ENCODE measurements at regions not wholly inside any gene's neighbourhood (a gene's known extent, or its start where the extent isn't known, plus 50 kb on each side); places are given as distances from the start of the nearest gene placed in this dataset.

DNA sequence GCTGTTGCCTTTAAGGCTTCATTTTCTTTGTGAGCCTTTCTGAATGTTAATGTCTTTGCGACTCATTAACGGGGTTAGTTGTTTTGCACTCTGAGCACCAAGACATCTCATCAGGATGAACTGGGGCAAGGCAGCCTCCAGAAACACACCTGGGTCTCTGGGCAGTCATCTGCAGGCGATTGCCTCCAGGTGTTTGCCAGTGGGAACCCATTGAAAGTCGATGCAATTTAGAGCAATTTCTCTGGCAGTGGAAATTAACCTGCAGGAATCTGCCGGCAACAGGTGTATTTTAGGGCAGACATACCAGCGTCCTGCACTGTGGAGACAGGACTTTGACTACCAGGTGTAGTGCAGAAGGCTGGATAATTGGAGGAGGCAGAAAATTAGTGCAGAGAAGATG is 661.0 kb upstream of the PTBP2 start:
- no peak overlapping the region for H3K4me3 ChIP-seq (ENCODE audit: low read depth, low read length)
- no peak for TF ChIP-seq CTCF (IDR thresholded peaks at IDR 0.05; ENCODE audit: borderline replicate concordance, insufficient read depth, low read depth, low read length)

- no peak overlapping the region for H3K4me3 ChIP-seq (ENCODE audit: low read depth, low read length)
- TF ChIP-seq CTCF (IDR thresholded peaks at IDR 0.05; ENCODE audit: borderline replicate concordance, insufficient read depth, low read depth, low read length): no peak
Observed at GRCh38 chr1:96072021-96072420, 649.6 kb upstream of the PTBP2 start.

GRCh38 chr1:96073100-96073499 is 648.5 kb upstream of the PTBP2 start:
- H3K4me3 ChIP-seq (ENCODE audit: low read depth, low read length): no peak overlapping the region
- no peak for TF ChIP-seq CTCF (IDR thresholded peaks at IDR 0.05; ENCODE audit: borderline replicate concordance, insufficient read depth, low read depth, low read length)

DNA sequence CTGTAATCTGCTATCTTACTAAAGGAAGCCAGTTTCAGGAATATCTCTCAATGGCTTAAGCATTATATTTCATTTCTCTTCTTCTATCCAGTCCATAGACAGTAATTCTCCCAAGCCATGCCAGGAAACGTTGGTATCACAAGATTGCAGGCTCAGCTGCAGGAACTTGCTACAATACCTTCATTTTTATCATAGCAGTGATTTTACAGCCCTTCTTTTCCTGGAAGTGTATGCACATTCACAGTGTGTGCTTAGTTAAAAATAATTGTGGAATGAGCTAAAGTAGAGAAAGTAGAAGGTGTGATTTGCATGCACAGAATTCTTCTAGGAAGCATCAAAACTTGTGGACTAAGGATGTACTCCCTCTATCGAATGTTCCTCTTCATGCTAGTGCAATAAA is 647.2 kb upstream of the PTBP2 start:
- no peak overlapping the region for H3K4me3 ChIP-seq (ENCODE audit: low read depth, low read length)
- no peak for TF ChIP-seq CTCF (IDR thresholded peaks at IDR 0.05; ENCODE audit: borderline replicate concordance, insufficient read depth, low read depth, low read length)

DNA sequence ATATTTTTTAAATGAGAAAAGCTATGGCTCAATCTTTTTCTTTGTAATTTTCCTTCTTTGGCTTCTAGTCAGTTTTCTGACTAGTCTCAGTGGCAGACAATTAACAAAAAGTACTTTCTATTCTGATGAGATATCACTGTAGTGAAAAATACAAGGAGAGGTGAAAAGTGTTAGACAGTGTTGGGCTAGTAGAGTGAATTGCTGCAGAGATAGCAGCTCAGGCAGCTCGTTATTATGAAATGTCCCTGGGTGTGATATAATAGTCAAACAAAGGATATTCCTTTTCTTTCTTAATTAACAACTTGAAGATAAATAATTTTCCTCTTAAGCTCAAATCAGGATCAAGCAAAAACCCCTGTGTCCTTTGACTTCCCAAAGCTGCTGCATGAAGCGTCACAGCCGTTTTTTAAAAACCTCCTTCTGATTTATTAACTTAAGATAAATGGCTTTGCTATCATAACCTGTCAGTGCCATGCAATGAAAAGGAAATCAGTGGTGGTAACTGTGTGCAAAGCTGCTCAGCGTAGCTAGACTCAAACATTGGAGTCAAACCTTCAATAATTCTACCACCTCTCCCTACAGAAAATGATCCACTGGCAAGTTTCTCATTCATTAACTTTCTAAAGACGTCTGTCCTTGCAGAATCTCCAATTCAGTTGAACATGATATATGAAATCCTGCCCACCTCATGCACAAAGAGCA is 646.6 kb upstream of the PTBP2 start:
- H3K4me3 ChIP-seq (ENCODE audit: low read depth, low read length): no peak overlapping the region
- TF ChIP-seq CTCF (IDR thresholded peaks at IDR 0.05; ENCODE audit: borderline replicate concordance, insufficient read depth, low read depth, low read length): no peak

GRCh38 chr1:96075704-96076455 is 645.7 kb upstream of the PTBP2 start:
- TF ChIP-seq CTCF (IDR thresholded peaks at IDR 0.05; ENCODE audit: borderline replicate concordance, insufficient read depth, low read depth, low read length): no peak
- H3K4me3 ChIP-seq (ENCODE audit: low read depth, low read length): no peak overlapping the region

DNA sequence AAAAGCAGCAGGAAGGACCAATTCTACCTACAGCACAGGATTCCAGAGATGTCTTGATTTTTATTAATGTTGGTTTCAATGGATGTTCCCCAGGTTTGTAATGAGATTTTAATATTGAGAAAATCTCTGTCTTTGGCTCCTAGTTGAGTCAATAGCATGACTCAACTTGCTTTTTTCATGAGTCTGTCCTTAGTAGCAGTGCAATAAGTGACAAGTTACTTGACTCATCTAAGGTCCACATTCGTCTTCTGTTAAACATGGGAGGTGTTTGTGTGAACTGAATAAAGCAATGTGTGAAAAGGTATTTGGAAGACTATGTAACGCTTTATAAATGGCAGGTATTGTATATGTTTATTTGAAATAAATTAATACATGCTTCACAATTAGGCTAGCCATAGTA is 645.0 kb upstream of the PTBP2 start:
- H3K4me3 ChIP-seq (ENCODE audit: low read depth, low read length): no peak overlapping the region
- TF ChIP-seq CTCF (IDR thresholded peaks at IDR 0.05; ENCODE audit: borderline replicate concordance, insufficient read depth, low read depth, low read length): no peak
